A549 (cell line): ENCODE measurements at regions not wholly inside any gene's neighbourhood (a gene's known extent, or its start where the extent isn't known, plus 50 kb on each side); places are given as distances from the start of the nearest gene placed in this dataset.

Source experiments
- ATAC-seq, 2 experiments: fragments of 200-7000 bp in 1 of 2; fragments of >200 bp in 1 of 2; cut with Nextera tagmentation in 1 of 2; cut with Tn5 transposase in 1 of 2; 3 replicates each; pipeline versions ENCODE4 v1.8.0 to v1.9.1; 2018 to 2020; ENCODE audit warnings: mild to moderate bottlenecking in 1 of 2, moderate library complexity in 1 of 2
- CTCF ChIA-PET: fragments of 300-600 bp; sonication (Branson Sonifier 250); formaldehyde crosslinking; extraction: SDS; loops from one replicate; lab custom pipeline; 2021; ENCODE audit warnings: antibody characterized with exemption, inconsistent platforms; lab: Yijun Ruan, JAX
- POLR2A ChIA-PET: fragments of 350-600 bp; formaldehyde crosslinking; extraction: SDS; loops from one replicate; lab custom pipeline; 2021; ENCODE audit warnings: antibody characterized with exemption, inconsistent platforms; lab: Yijun Ruan, JAX
- DNase-seq, 2 experiments: peaks; one replicate each; pipeline versions ENCODE4 v3.0.0 to v3.0.0-alpha.2; 2011 to 2016; ENCODE audit warnings: low read depth in 1 of 2, low spot score in 1 of 2
- FAIRE-seq: peaks from 2 replicates; lab custom pipeline; 2011; peaks lifted over from hg19 to GRCh38; lab: Jason Lieb, UNC
- H3K27ac ChIP-seq, 2 experiments: fragments of >200 bp; sonication (Bioruptor Twin); formaldehyde crosslinking; 3 replicates each; pipeline ENCODE4 v1.5.1; 2016 to 2017
- H3K4me1 ChIP-seq: fragments of >200 bp; sonication (Bioruptor Twin); formaldehyde crosslinking; 3 replicates; pipeline ENCODE4 v1.6.1; 2016
- H3K4me2 ChIP-seq: fragments of >200 bp; sonication (Bioruptor Twin); formaldehyde crosslinking; 3 replicates; pipeline ENCODE4 v1.6.1; 2016
- H3K4me3 ChIP-seq: fragments of >200 bp; sonication (Bioruptor Twin); formaldehyde crosslinking; 3 replicates; pipeline ENCODE4 v1.5.1; 2016
- H3K9me3 ChIP-seq: fragments of >200 bp; sonication (Bioruptor Twin); formaldehyde crosslinking; 3 replicates; pipeline ENCODE4 v1.6.1; 2016
- BHLHE40 ChIP-seq: IDR thresholded peaks from 2 replicates; pipeline ENCODE4 v1.6.1; 2012; ENCODE audit warnings: low read depth, low read length, inconsistent platforms
- CBX2 ChIP-seq: fragments of 200-600 bp; sonication (generic); IDR thresholded peaks from 2 replicates; pipeline ENCODE4 v1.6.1; 2016; ENCODE audit warnings: low read depth, mild to moderate bottlenecking, borderline replicate concordance
- CHD2 ChIP-seq: fragments of 150-350 bp; IDR thresholded peaks from 2 replicates; pipeline ENCODE4 v1.6.1; 2014; ENCODE audit warnings: low read length; ENCODE audit not compliant: partially characterized antibody
- FOSB ChIP-seq: fragments of 250-450 bp; sonication (Bioruptor Pico); IDR thresholded peaks from 2 replicates; pipeline ENCODE4 v1.5.0; 2020; ENCODE audit warnings: mild to moderate bottlenecking, moderate library complexity
- FOSL2 ChIP-seq, 2 experiments: fragments of 450-650 bp in 1 of 2; fragments of >200 bp in 1 of 2; sonication (Bioruptor Twin) in 1 of 2; formaldehyde crosslinking; IDR thresholded peaks; 2 replicates each; pipeline versions ENCODE4 v1.5.0 to v1.6.1; 2016 to 2020; ENCODE audit warnings: mild to moderate bottlenecking in 1 of 2, moderate library complexity in 1 of 2
- GATA3 ChIP-seq: IDR thresholded peaks from 2 replicates; pipeline ENCODE4 v1.6.1; 2012; ENCODE audit warnings: borderline replicate concordance
- HOXA7 ChIP-seq: fragments of 250-450 bp; sonication (Bioruptor Pico); IDR thresholded peaks from 2 replicates; pipeline ENCODE4 v1.5.0; 2020; ENCODE audit warnings: mild to moderate bottlenecking, moderate library complexity
- HOXB13 ChIP-seq: fragments of 250-450 bp; sonication (Bioruptor Pico); IDR thresholded peaks from 2 replicates; pipeline ENCODE4 v1.5.0; 2020; ENCODE audit warnings: low read depth, mild to moderate bottlenecking, moderate library complexity
- JUN ChIP-seq, 2 experiments: fragments of >200 bp; sonication (Bioruptor Twin); formaldehyde crosslinking; IDR thresholded peaks; 2 replicates in 1 of 2; 3 replicates in 1 of 2; pipeline ENCODE4 v1.6.1; 2016 to 2017
- KDM5A ChIP-seq: fragments of 200-600 bp; sonication (generic); IDR thresholded peaks from 2 replicates; pipeline ENCODE4 v1.6.1; 2016; ENCODE audit warnings: antibody characterized with exemption, mild to moderate bottlenecking
- MAFK ChIP-seq: fragments of 450-650 bp; IDR thresholded peaks from 2 replicates; pipeline ENCODE4 v1.6.1; 2014; ENCODE audit not compliant: partially characterized antibody
- MYC ChIP-seq: IDR thresholded peaks from 2 replicates; pipeline ENCODE4 v1.6.1; 2012; ENCODE audit warnings: mild to moderate bottlenecking, inconsistent platforms, low read length, improper control_type of control experiment, borderline replicate concordance
- NPAS2 ChIP-seq: fragments of 250-450 bp; sonication (Bioruptor Pico); IDR thresholded peaks from 2 replicates; pipeline ENCODE4 v1.8.0; 2022; ENCODE audit warnings: mild to moderate bottlenecking, moderate library complexity, borderline replicate concordance
- POLR2AphosphoS2 ChIP-seq: conservative IDR thresholded peaks from 2 replicates; pipeline ENCODE4 v1.6.1; 2012; ENCODE audit warnings: low read length, improper control_type of control experiment, inconsistent platforms
- RARB ChIP-seq: fragments of 250-450 bp; sonication (Bioruptor Pico); IDR thresholded peaks from 2 replicates; pipeline ENCODE4 v1.8.0; 2021; ENCODE audit warnings: mild to moderate bottlenecking, moderate library complexity
- SMC3 ChIP-seq: fragments of >200 bp; sonication (Bioruptor Twin); formaldehyde crosslinking; IDR thresholded peaks from 3 replicates; pipeline ENCODE4 v1.6.1; 2018; ENCODE audit warnings: inconsistent platforms
- SREBF2 ChIP-seq: fragments of 450-650 bp; IDR thresholded peaks from 2 replicates; pipeline ENCODE4 v1.6.1; 2014; ENCODE audit warnings: mild to moderate bottlenecking, moderate library complexity
- ZNF302 ChIP-seq: fragments of 250-450 bp; sonication (Bioruptor Pico); IDR thresholded peaks from 2 replicates; pipeline ENCODE4 v1.9.0; 2021; ENCODE audit warnings: inconsistent platforms, mild to moderate bottlenecking, moderate library complexity
- WGBS: methylation state at CpG from one replicate; pipeline ENCODE4 v1.1.6; 2017; ENCODE audit errors: missing lambda C conversion rate; 5-methylcytosine and 5-hydroxymethylcytosine counted together
- TF ChIP-seq, protein P1 (sequence below): fragments of 150-350 bp; IDR thresholded peaks from 2 replicates; pipeline ENCODE4 v1.6.1; 2014; ENCODE audit warnings: low read depth, mild to moderate bottlenecking, low read length
- TF ChIP-seq, protein P2 (sequence below): fragments of 250-450 bp; sonication (Bioruptor Pico); IDR thresholded peaks from 2 replicates; pipeline ENCODE4 v1.5.0; 2020; ENCODE audit warnings: low read depth, mild to moderate bottlenecking, moderate library complexity
- TF ChIP-seq, protein P3 (sequence below): fragments of >200 bp; sonication (Bioruptor Twin); formaldehyde crosslinking; IDR thresholded peaks from 3 replicates; pipeline ENCODE4 v1.5.1; 2016

DNA sequence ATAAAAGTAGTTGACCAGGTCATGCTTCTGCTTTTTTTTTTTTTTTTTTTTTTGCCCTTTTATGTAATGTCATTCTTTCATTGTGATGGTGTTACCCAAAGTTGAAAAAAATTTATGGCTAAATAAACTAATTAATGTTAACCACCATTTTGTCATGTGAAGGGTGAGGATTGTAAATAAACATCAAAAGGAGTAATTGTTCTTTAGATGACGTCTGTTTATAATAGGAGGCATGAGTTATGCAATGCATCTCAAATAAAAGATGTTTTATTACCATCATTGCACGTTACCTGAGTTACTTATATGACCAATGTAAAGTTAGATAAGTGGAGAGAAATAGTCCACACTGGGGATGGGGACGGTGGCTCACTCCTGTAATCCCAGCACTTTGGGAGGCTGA is 349.9 kb upstream of the PDE3A start:
- FAIRE-seq = no peak
- POLR2A ChIA-PET = no interaction called here

GRCh38 chr12:20024194-20024593 is 344.1 kb upstream of the PDE3A start:
- no peak for DNase-seq
- H3K9me3 ChIP-seq = no peaks in the 10 kb centered on the region
- H3K4me2 ChIP-seq = no peak overlapping the region
- TF ChIP-seq HOXA7 = no peak
- TF ChIP-seq, protein P1, sequence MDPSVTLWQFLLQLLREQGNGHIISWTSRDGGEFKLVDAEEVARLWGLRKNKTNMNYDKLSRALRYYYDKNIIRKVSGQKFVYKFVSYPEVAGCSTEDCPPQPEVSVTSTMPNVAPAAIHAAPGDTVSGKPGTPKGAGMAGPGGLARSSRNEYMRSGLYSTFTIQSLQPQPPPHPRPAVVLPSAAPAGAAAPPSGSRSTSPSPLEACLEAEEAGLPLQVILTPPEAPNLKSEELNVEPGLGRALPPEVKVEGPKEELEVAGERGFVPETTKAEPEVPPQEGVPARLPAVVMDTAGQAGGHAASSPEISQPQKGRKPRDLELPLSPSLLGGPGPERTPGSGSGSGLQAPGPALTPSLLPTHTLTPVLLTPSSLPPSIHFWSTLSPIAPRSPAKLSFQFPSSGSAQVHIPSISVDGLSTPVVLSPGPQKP = no peak
- no peak overlapping the region for H3K27ac ChIP-seq
- 87% methylated on average over 6 of the region's 6 CpGs for WGBS
- CTCF ChIA-PET = no interaction called here
- no peak overlapping the region for H3K4me3 ChIP-seq
- ATAC-seq = no peak
- FAIRE-seq = no peak
- H3K4me1 ChIP-seq = no peaks in the 10 kb centered on the region
- POLR2A ChIA-PET = no interaction called here

More for the DNA sequence above, 349.9 kb upstream of the PDE3A start:
- Histone ChIP-seq H3K4me2 (no peak overlapping the region), H3K4me3 (no peak overlapping the region), H3K4me1 (no peaks in the 10 kb centered on the region), H3K9me3 (no peaks in the 10 kb centered on the region)
- no peak for ATAC-seq
- CTCF ChIA-PET = no interaction called here
- 38% methylated on average over 3 of the region's 3 CpGs for WGBS
- TF ChIP-seq HOXB13 (CRISPR knock-in tag) (no peak), ZNF302 (CRISPR knock-in tag) (no peak), MYC (no peak), POLR2AphosphoS2 (no peak), GATA3 (no peak), NPAS2 (CRISPR knock-in tag) (no peak), SREBF2 (no peak), FOSL2 (IDR thresholded peaks at IDR 0.05) (no peak), FOSL2 (CRISPR knock-in tag; IDR thresholded peaks at IDR 0.05) (no peak), HOXA7 (no peak), FOSB (CRISPR knock-in tag) (no peak), KDM5A (no peak), CHD2 (no peak), BHLHE40 (no peak), SMC3 (no peak), RARB (CRISPR knock-in tag) (no peak), MAFK (no peak)
- TF ChIP-seq, protein P2, sequence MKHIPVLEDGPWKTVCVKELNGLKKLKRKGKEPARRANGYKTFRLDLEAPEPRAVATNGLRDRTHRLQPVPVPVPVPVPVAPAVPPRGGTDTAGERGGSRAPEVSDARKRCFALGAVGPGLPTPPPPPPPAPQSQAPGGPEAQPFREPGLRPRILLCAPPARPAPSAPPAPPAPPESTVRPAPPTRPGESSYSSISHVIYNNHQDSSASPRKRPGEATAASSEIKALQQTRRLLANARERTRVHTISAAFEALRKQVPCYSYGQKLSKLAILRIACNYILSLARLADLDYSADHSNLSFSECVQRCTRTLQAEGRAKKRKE (CRISPR knock-in tag) = no peak
- TF ChIP-seq, protein P3, sequence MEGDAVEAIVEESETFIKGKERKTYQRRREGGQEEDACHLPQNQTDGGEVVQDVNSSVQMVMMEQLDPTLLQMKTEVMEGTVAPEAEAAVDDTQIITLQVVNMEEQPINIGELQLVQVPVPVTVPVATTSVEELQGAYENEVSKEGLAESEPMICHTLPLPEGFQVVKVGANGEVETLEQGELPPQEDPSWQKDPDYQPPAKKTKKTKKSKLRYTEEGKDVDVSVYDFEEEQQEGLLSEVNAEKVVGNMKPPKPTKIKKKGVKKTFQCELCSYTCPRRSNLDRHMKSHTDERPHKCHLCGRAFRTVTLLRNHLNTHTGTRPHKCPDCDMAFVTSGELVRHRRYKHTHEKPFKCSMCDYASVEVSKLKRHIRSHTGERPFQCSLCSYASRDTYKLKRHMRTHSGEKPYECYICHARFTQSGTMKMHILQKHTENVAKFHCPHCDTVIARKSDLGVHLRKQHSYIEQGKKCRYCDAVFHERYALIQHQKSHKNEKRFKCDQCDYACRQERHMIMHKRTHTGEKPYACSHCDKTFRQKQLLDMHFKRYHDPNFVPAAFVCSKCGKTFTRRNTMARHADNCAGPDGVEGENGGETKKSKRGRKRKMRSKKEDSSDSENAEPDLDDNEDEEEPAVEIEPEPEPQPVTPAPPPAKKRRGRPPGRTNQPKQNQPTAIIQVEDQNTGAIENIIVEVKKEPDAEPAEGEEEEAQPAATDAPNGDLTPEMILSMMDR = no peak
- TF ChIP-seq, all 56 proteins: peak for 0
- no peak overlapping the region for H3K27ac ChIP-seq
- DNase-seq = no peak

GRCh38 chr12:20028033-20028432 is 340.3 kb upstream of the PDE3A start:
- ATAC-seq = no peak
- DNase-seq = no peak
- Histone ChIP-seq H3K27ac (no peak overlapping the region), H3K9me3 (no peaks in the 10 kb centered on the region), H3K4me1 (peaks cover 10% of the 10 kb centered on the region; the same call in 2 of the 3 replicates), H3K4me3 (no peak overlapping the region), H3K4me2 (no peak overlapping the region)
- ChIA-PET CTCF (no interaction called here), POLR2A (no interaction called here)
- TF ChIP-seq, protein P2 (CRISPR knock-in tag) = no peak
- TF ChIP-seq CBX2 (no peak), JUN (IDR thresholded peaks at IDR 0.05) (no peak)
- no peak for FAIRE-seq
- 61% methylated on average over 1 of the region's 1 CpG for WGBS
